ENCODE measurements at regions not wholly inside any gene's neighbourhood (a gene's known extent, or its start where the extent isn't known, plus 50 kb on each side); places are given as distances from the start of the nearest gene placed in this dataset.

- no peaks in the 10 kb centered on the region for H3K27me3 ChIP-seq
- H3K36me3 ChIP-seq: no peaks in the 10 kb centered on the region
- TF ChIP-seq CTCF (IDR thresholded peaks at IDR 0.05) (no peak), POLR2A (IDR thresholded peaks at IDR 0.05) (no peak)
- ATAC-seq (no peak), DNase-seq (no peak)
- intact Hi-C loops (cut with DNase I): loop anchor here in 9 of 10 donors (5.0 to 10.0 kb wide), 6 partner anchors 306 to 1428 kb away; partner anchors contain the start of gene OSR1 (in 1 of the 9)
- no peaks in the 10 kb centered on the region for H3K9me3 ChIP-seq
- H3K27ac ChIP-seq: no peak overlapping the region
- H3K4me1 ChIP-seq: peaks cover 0 to 16% (median 0%) of the 10 kb centered on the region in 12 donors
- no peak overlapping the region for H3K4me3 ChIP-seq
- WGBS, 4 donors: 30 to 39% (median 36%) methylated on average over 5 of the region's 5 CpGs
Measured at GRCh38 chr2:18436503-18437005, 123.9 kb downstream of the RDH14 start.

DNA sequence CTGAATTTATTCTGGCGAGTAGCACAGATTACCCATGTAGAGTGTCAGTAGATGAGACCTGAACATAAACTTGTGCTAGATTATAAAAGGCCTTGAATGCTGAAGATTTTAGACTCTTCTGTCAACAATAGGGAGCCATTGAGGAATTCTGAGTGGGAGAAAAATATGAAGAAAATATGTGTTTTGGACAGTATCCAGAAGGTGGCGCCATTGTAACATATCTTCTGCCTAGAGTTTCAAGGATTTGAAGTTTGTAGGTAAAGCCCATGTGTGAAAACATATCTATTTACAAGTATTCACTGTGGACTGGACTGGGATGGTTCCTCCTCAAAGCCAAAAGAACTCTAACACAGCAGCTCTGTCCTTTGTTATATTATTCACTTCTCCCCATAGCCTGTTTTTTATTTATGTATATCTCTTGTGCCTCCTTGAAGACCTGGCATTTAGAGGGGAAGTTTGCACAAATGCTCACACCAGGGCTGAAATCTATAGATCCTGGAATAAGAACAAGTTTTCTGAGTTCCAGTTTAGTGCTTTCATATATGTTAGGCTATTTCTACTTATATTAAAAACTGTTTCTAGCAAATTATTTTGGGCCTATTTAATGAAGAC is 124.9 kb downstream of the RDH14 start:
- Histone ChIP-seq H3K27me3 (no peaks in the 10 kb centered on the region), H3K4me3 (no peak overlapping the region), H3K36me3 (no peaks in the 10 kb centered on the region), H3K27ac (no peak overlapping the region), H3K9me3 (no peaks in the 10 kb centered on the region), H3K4me1 (peaks cover 0 to 16% (median 0%) of the 10 kb centered on the region in 12 donors)
- no peak for DNase-seq
- peak in 2 of 4 donors; percentile 37 to 38 for ATAC-seq
- WGBS, 4 donors: 40 to 43% (median 40%) methylated on average over 2 of the region's 2 CpGs
- no peak for TF ChIP-seq POLR2A (IDR thresholded peaks at IDR 0.05)
- TF ChIP-seq CTCF (IDR thresholded peaks at IDR 0.05): peak in 11 of 12 donors; percentile 38 to 71 (median 57)
- intact Hi-C loops (cut with DNase I): loop anchor here in 9 of 10 donors (2.0 to 10.0 kb wide), 7 partner anchors 307 to 1429 kb away; partner anchors contain the start of gene OSR1 (in 1 of the 9)

DNA sequence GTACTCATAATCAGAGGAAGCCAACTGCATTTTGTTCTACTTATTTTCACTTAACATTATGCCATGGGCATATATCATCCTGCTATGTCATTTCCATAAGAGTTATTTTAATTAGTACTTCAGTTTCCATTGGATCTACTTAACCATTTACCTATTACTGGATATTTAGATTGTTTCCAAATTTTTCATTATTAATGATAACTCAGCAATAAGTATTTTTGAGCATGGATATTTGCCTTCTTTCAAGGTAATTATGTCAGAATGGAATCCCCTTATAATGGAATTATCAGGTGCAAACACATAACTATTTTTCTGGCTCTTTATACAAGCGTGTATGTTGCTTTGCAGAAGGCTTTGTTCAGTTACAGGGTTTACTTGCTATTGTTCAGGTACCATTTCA is 126.6 kb downstream of the RDH14 start:
- H3K4me1 ChIP-seq: peaks cover 0 to 16% (median 0%) of the 10 kb centered on the region in 12 donors
- H3K27me3 ChIP-seq: no peaks in the 10 kb centered on the region
- H3K27ac ChIP-seq: peak overlapping the region in 1 of 12 donors; percentile 13
- H3K9me3 ChIP-seq: no peaks in the 10 kb centered on the region
- 86 to 92% (median 87%) methylated on average over 1 of the region's 1 CpG for WGBS, 4 donors
- TF ChIP-seq POLR2A (IDR thresholded peaks at IDR 0.05): no peak
- TF ChIP-seq CTCF (IDR thresholded peaks at IDR 0.05): no peak
- H3K36me3 ChIP-seq: no peaks in the 10 kb centered on the region
- ATAC-seq (no peak), DNase-seq (no peak)
- intact Hi-C loops (cut with DNase I): loop anchor here in 8 of 10 donors (2.0 to 10.0 kb wide), 6 partner anchors 311 to 1431 kb away; partner anchors contain the start of gene OSR1 (in 1 of the 8)
- H3K4me3 ChIP-seq: no peak overlapping the region

- H3K27me3 ChIP-seq: no peaks in the 10 kb centered on the region
- peak overlapping the region in 1 of 12 donors; percentile 13 for H3K27ac ChIP-seq
- DNase-seq: no peak
- peaks cover 0 to 16% (median 0%) of the 10 kb centered on the region in 12 donors for H3K4me1 ChIP-seq
- 31 to 40% (median 38%) methylated on average over 5 of the region's 5 CpGs for WGBS, 4 donors
- H3K9me3 ChIP-seq: no peaks in the 10 kb centered on the region
- no peak for TF ChIP-seq CTCF (IDR thresholded peaks at IDR 0.05)
- TF ChIP-seq POLR2A (IDR thresholded peaks at IDR 0.05): no peak
- intact Hi-C loops (cut with DNase I): loop anchor here in 7 of 10 donors (5.0 to 10.0 kb wide), 5 partner anchors 312 to 1432 kb away; partner anchors contain the start of gene OSR1 (in 1 of the 7)
- H3K4me3 ChIP-seq: no peak overlapping the region
- no peaks in the 10 kb centered on the region for H3K36me3 ChIP-seq
- peak in 1 of 4 donors; percentile 33 for ATAC-seq
Measured at GRCh38 chr2:18432999-18433398, 127.5 kb downstream of the RDH14 start.
